WTC11 (cell line): ENCODE measurements at regions not wholly inside any gene's neighbourhood (a gene's known extent, or its start where the extent isn't known, plus 50 kb on each side); places are given as distances from the start of the nearest gene placed in this dataset.

Experiments used
- ATAC-seq: fragments of 200-7000 bp; cut with Tn5 transposase; 2 replicates; pipeline ENCODE4 v1.10.0; 2021; ENCODE audit warnings: mild to moderate bottlenecking, moderate library complexity
- CTCF ChIA-PET: fragments of 300-600 bp; sonication (Branson Sonifier 250); formaldehyde crosslinking; loops from one replicate; lab custom pipeline; 2021; ENCODE audit warnings: antibody characterized with exemption; lab: Charles Lee
- POLR2A ChIA-PET: fragments of 350-600 bp; sonication (Branson Sonifier 250); formaldehyde crosslinking; loops from one replicate; lab custom pipeline; 2021; ENCODE audit warnings: antibody characterized with exemption; lab: Charles Lee
- DNase-seq: peaks from one replicate; pipeline ENCODE4 v3.0.0; 2021; ENCODE audit warnings: low spot score
- H3K27ac Mint-ChIP-seq: 2 replicates; pipeline ENCODE4 v1.8.0; 2021; ENCODE audit warnings: mixed read lengths
- H3K27me3 Mint-ChIP-seq: 2 replicates; pipeline ENCODE4 v1.8.0; 2021; ENCODE audit warnings: low read depth, mild to moderate bottlenecking, moderate library complexity, mixed read lengths
- H3K36me3 Mint-ChIP-seq: 2 replicates; pipeline ENCODE4 v1.8.0; 2021; ENCODE audit warnings: mixed read lengths
- H3K4me1 Mint-ChIP-seq: 2 replicates; pipeline ENCODE4 v1.8.0; 2022; ENCODE audit warnings: mixed read lengths
- H3K4me3 Mint-ChIP-seq: 2 replicates; pipeline ENCODE4 v1.8.0; 2021; ENCODE audit warnings: mild to moderate bottlenecking, moderate library complexity, mixed read lengths
- H3K9me3 Mint-ChIP-seq: 2 replicates; pipeline ENCODE4 v1.8.0; 2021; ENCODE audit warnings: mixed read lengths
- CTCF ChIP-seq: fragments of 200-600 bp; IDR thresholded peaks from 2 replicates; pipeline ENCODE4 v1.8.0; 2022; ENCODE audit warnings: antibody characterized with exemption
- ETV6 ChIP-seq: sonication (generic); formaldehyde crosslinking; IDR thresholded peaks from 2 replicates; pipeline ENCODE4 v1.8.1; 2022; ENCODE audit warnings: mild to moderate bottlenecking, missing genetic modification reagents
- GTF2I ChIP-seq: fragments of 250-450 bp; sonication (Bioruptor Pico); conservative IDR thresholded peaks from 2 replicates; pipeline ENCODE4 v1.4.0; 2021; ENCODE audit warnings: mild to moderate bottlenecking
- JAZF1 ChIP-seq: fragments of 250-450 bp; sonication (Bioruptor Pico); IDR thresholded peaks from 2 replicates; pipeline ENCODE4 v1.9.0; 2021; ENCODE audit warnings: moderate library complexity, mild to moderate bottlenecking, inconsistent platforms
- SOX15 ChIP-seq: fragments of 250-450 bp; sonication (Bioruptor Pico); IDR thresholded peaks from 2 replicates; pipeline ENCODE4 v1.9.0; 2021; ENCODE audit warnings: mild to moderate bottlenecking
- STAT6 ChIP-seq: sonication (generic); formaldehyde crosslinking; conservative IDR thresholded peaks from 2 replicates; pipeline ENCODE4 v1.8.1; 2023; ENCODE audit warnings: mild to moderate bottlenecking, low read depth, missing genetic modification reagents, moderate library complexity
- USF1 ChIP-seq: sonication (generic); formaldehyde crosslinking; IDR thresholded peaks from 2 replicates; pipeline ENCODE4 v1.8.0; 2022; ENCODE audit warnings: mild to moderate bottlenecking, missing genetic modification reagents
- ZNF138 ChIP-seq: sonication (generic); formaldehyde crosslinking; conservative IDR thresholded peaks from 2 replicates; pipeline ENCODE4 v1.8.1; 2022; ENCODE audit warnings: mild to moderate bottlenecking, moderate library complexity, missing genetic modification reagents
- TF ChIP-seq, protein P1 (sequence below): sonication (generic); formaldehyde crosslinking; IDR thresholded peaks from 2 replicates; pipeline ENCODE4 v1.8.0; 2022; ENCODE audit warnings: mild to moderate bottlenecking, missing genetic modification reagents
- TF ChIP-seq, protein P2 (sequence below): sonication (generic); formaldehyde crosslinking; IDR thresholded peaks from 2 replicates; pipeline ENCODE4 v1.8.1; 2023; ENCODE audit warnings: mild to moderate bottlenecking, missing genetic modification reagents
- TF ChIP-seq, protein P3 (sequence below): fragments of 250-450 bp; sonication (Bioruptor Pico); IDR thresholded peaks from 2 replicates; pipeline ENCODE4 v1.9.0; 2021; ENCODE audit warnings: mild to moderate bottlenecking, borderline replicate concordance
- TF ChIP-seq, protein P4 (sequence below): sonication (generic); formaldehyde crosslinking; IDR thresholded peaks from 2 replicates; pipeline ENCODE4 v1.8.0; 2023; ENCODE audit warnings: missing genetic modification reagents
- TF ChIP-seq, protein P5 (sequence below): sonication (generic); formaldehyde crosslinking; IDR thresholded peaks from 2 replicates; pipeline ENCODE4 v1.8.0; 2023; ENCODE audit warnings: mild to moderate bottlenecking, missing genetic modification reagents
- TF ChIP-seq, protein P6 (sequence below): sonication (generic); formaldehyde crosslinking; IDR thresholded peaks from 2 replicates; pipeline ENCODE4 v1.8.1; 2023; ENCODE audit warnings: mild to moderate bottlenecking, missing genetic modification reagents

GRCh38 chr1:116306102-116306501 is 66.9 kb upstream of the ATP1A1 start:
- ChIA-PET POLR2A (no interaction called here), CTCF (no interaction called here)
- no peak for DNase-seq
- Mint-ChIP-seq H3K36me3 (no peaks in the 10 kb centered on the region), H3K9me3 (peaks cover 9% of the 10 kb centered on the region), H3K27ac (no peak overlapping the region), H3K4me1 (peaks cover 7% of the 10 kb centered on the region; the same call in 1 of the 2 replicates), H3K27me3 (no peaks in the 10 kb centered on the region), H3K4me3 (no peak overlapping the region)
- no peak for TF ChIP-seq USF1 (CRISPR knock-in tag)
- TF ChIP-seq, protein P1, sequence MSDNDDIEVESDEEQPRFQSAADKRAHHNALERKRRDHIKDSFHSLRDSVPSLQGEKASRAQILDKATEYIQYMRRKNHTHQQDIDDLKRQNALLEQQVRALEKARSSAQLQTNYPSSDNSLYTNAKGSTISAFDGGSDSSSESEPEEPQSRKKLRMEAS (CRISPR knock-in tag), result no peak
- TF ChIP-seq, protein P2, sequence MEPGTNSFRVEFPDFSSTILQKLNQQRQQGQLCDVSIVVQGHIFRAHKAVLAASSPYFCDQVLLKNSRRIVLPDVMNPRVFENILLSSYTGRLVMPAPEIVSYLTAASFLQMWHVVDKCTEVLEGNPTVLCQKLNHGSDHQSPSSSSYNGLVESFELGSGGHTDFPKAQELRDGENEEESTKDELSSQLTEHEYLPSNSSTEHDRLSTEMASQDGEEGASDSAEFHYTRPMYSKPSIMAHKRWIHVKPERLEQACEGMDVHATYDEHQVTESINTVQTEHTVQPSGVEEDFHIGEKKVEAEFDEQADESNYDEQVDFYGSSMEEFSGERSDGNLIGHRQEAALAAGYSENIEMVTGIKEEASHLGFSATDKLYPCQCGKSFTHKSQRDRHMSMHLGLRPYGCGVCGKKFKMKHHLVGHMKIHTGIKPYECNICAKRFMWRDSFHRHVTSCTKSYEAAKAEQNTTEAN, result no peak
- TF ChIP-seq SOX15, result no peak
- no peak for TF ChIP-seq ETV6 (CRISPR knock-in tag)
- TF ChIP-seq, protein P3, sequence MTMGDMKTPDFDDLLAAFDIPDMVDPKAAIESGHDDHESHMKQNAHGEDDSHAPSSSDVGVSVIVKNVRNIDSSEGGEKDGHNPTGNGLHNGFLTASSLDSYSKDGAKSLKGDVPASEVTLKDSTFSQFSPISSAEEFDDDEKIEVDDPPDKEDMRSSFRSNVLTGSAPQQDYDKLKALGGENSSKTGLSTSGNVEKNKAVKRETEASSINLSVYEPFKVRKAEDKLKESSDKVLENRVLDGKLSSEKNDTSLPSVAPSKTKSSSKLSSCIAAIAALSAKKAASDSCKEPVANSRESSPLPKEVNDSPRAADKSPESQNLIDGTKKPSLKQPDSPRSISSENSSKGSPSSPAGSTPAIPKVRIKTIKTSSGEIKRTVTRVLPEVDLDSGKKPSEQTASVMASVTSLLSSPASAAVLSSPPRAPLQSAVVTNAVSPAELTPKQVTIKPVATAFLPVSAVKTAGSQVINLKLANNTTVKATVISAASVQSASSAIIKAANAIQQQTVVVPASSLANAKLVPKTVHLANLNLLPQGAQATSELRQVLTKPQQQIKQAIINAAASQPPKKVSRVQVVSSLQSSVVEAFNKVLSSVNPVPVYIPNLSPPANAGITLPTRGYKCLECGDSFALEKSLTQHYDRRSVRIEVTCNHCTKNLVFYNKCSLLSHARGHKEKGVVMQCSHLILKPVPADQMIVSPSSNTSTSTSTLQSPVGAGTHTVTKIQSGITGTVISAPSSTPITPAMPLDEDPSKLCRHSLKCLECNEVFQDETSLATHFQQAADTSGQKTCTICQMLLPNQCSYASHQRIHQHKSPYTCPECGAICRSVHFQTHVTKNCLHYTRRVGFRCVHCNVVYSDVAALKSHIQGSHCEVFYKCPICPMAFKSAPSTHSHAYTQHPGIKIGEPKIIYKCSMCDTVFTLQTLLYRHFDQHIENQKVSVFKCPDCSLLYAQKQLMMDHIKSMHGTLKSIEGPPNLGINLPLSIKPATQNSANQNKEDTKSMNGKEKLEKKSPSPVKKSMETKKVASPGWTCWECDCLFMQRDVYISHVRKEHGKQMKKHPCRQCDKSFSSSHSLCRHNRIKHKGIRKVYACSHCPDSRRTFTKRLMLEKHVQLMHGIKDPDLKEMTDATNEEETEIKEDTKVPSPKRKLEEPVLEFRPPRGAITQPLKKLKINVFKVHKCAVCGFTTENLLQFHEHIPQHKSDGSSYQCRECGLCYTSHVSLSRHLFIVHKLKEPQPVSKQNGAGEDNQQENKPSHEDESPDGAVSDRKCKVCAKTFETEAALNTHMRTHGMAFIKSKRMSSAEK, result no peak
- TF ChIP-seq CTCF, result no peak
- TF ChIP-seq, protein P4, sequence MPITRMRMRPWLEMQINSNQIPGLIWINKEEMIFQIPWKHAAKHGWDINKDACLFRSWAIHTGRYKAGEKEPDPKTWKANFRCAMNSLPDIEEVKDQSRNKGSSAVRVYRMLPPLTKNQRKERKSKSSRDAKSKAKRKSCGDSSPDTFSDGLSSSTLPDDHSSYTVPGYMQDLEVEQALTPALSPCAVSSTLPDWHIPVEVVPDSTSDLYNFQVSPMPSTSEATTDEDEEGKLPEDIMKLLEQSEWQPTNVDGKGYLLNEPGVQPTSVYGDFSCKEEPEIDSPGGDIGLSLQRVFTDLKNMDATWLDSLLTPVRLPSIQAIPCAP (CRISPR knock-in tag), result no peak
- no peak for TF ChIP-seq ZNF138 (CRISPR knock-in tag)
- TF ChIP-seq JAZF1, result no peak
- ATAC-seq, result no peak

DNA sequence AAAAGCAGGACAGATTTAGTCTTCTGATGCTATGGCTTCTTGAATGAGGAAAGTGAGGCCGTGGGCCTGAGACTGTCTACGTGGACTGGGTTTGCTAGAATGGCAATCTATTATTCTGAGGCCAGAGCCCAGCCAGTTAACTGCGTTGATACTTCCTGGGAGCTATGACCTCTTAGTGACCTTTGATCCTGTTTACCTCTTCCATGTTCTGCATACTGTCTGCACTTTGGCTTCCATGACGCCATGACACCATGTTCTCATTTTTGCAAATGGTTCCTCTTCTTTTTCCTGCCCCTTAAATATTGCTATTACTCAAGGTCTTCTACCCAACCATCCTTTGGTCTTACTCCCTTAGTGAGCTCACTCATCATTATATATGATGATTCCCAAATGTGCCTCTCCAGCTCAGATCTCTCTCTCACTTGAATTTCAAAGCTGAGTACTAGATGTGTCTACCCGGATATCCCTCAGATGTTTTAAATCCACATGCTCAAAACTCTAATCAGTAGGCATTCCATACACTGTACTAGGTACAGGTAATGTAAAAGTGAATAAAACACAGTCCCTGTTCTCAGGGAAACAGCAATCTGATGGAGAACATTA is 66.1 kb upstream of the ATP1A1 start:
- DNase-seq (no peak), ATAC-seq (no peak)
- Mint-ChIP-seq H3K4me1 (peaks cover 11% of the 10 kb centered on the region), H3K27ac (no peak overlapping the region), H3K4me3 (no peak overlapping the region), H3K36me3 (no peaks in the 10 kb centered on the region), H3K9me3 (peaks cover 8% of the 10 kb centered on the region; the same call in 1 of the 2 replicates), H3K27me3 (no peaks in the 10 kb centered on the region)
- ChIA-PET POLR2A (no interaction called here), CTCF (no interaction called here)
- TF ChIP-seq, protein P4 (CRISPR knock-in tag), result no peak
- no peak for TF ChIP-seq STAT6 (CRISPR knock-in tag)
- TF ChIP-seq, protein P5, sequence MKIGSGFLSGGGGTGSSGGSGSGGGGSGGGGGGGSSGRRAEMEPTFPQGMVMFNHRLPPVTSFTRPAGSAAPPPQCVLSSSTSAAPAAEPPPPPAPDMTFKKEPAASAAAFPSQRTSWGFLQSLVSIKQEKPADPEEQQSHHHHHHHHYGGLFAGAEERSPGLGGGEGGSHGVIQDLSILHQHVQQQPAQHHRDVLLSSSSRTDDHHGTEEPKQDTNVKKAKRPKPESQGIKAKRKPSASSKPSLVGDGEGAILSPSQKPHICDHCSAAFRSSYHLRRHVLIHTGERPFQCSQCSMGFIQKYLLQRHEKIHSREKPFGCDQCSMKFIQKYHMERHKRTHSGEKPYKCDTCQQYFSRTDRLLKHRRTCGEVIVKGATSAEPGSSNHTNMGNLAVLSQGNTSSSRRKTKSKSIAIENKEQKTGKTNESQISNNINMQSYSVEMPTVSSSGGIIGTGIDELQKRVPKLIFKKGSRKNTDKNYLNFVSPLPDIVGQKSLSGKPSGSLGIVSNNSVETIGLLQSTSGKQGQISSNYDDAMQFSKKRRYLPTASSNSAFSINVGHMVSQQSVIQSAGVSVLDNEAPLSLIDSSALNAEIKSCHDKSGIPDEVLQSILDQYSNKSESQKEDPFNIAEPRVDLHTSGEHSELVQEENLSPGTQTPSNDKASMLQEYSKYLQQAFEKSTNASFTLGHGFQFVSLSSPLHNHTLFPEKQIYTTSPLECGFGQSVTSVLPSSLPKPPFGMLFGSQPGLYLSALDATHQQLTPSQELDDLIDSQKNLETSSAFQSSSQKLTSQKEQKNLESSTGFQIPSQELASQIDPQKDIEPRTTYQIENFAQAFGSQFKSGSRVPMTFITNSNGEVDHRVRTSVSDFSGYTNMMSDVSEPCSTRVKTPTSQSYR (CRISPR knock-in tag), result no peak
- TF ChIP-seq GTF2I (CRISPR knock-in tag), result no peak
- TF ChIP-seq, protein P6, sequence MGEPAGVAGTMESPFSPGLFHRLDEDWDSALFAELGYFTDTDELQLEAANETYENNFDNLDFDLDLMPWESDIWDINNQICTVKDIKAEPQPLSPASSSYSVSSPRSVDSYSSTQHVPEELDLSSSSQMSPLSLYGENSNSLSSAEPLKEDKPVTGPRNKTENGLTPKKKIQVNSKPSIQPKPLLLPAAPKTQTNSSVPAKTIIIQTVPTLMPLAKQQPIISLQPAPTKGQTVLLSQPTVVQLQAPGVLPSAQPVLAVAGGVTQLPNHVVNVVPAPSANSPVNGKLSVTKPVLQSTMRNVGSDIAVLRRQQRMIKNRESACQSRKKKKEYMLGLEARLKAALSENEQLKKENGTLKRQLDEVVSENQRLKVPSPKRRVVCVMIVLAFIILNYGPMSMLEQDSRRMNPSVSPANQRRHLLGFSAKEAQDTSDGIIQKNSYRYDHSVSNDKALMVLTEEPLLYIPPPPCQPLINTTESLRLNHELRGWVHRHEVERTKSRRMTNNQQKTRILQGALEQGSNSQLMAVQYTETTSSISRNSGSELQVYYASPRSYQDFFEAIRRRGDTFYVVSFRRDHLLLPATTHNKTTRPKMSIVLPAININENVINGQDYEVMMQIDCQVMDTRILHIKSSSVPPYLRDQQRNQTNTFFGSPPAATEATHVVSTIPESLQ (CRISPR knock-in tag), result no peak
